SJCRH30 (cell line): ENCODE measurements at regions not wholly inside any gene's neighbourhood (a gene's known extent, or its start where the extent isn't known, plus 50 kb on each side); places are given as distances from the start of the nearest gene placed in this dataset.

Source experiments
- DNase-seq, 2 experiments: peaks; one replicate each; pipeline ENCODE4 v3.0.0-alpha.2; 2015 to 2020
- H3K27ac ChIP-seq: fragments of 250-450 bp; sonication (Bioruptor Pico); 2 replicates; pipeline ENCODE4 v1.5.1; 2020; ENCODE audit warnings: mild to moderate bottlenecking, moderate library complexity
- H3K27me3 ChIP-seq: fragments of 250-450 bp; sonication (Bioruptor Pico); 2 replicates; pipeline ENCODE4 v1.5.1; 2020; ENCODE audit warnings: mild to moderate bottlenecking, moderate library complexity
- H3K36me3 ChIP-seq: fragments of 250-450 bp; sonication (Bioruptor Pico); 2 replicates; pipeline ENCODE4 v1.5.1; 2020; ENCODE audit warnings: mild to moderate bottlenecking, moderate library complexity
- H3K4me1 ChIP-seq: fragments of 250-450 bp; sonication (Bioruptor Pico); 2 replicates; pipeline ENCODE4 v1.5.1; 2020; ENCODE audit warnings: mild to moderate bottlenecking, moderate library complexity
- H3K4me3 ChIP-seq: fragments of 250-450 bp; sonication (Bioruptor Pico); 2 replicates; pipeline ENCODE4 v1.5.1; 2020; ENCODE audit warnings: mild to moderate bottlenecking, moderate library complexity
- H3K9me3 ChIP-seq: fragments of 250-450 bp; sonication (Bioruptor Pico); replicated peaks from 2 replicates; pipeline ENCODE4 v1.5.1; 2020; ENCODE audit warnings: mild to moderate bottlenecking, moderate library complexity

- Histone ChIP-seq H3K27me3 (no peaks in the 10 kb centered on the region), H3K4me1 (no peaks in the 10 kb centered on the region), H3K4me3 (no peak overlapping the region), H3K9me3 (no peaks in the 10 kb centered on the region), H3K36me3 (no peaks in the 10 kb centered on the region), H3K27ac (no peak overlapping the region)
- DNase-seq, result no peak
Measured at GRCh38 chr11:26142891-26143290, 189.0 kb upstream of the ANO3 start.

GRCh38 chr11:26143566-26144290 is 188.2 kb upstream of the ANO3 start:
- Histone ChIP-seq H3K4me3 (no peak overlapping the region), H3K27ac (no peak overlapping the region), H3K9me3 (no peaks in the 10 kb centered on the region), H3K4me1 (no peaks in the 10 kb centered on the region), H3K36me3 (no peaks in the 10 kb centered on the region), H3K27me3 (no peaks in the 10 kb centered on the region)
- no peak for DNase-seq

GRCh38 chr11:26144291-26144690 is 187.6 kb upstream of the ANO3 start:
- Histone ChIP-seq H3K27ac (no peak overlapping the region), H3K4me1 (no peaks in the 10 kb centered on the region), H3K27me3 (no peaks in the 10 kb centered on the region), H3K9me3 (no peaks in the 10 kb centered on the region), H3K4me3 (no peak overlapping the region), H3K36me3 (no peaks in the 10 kb centered on the region)
- DNase-seq, result no peak

- Histone ChIP-seq H3K36me3 (no peaks in the 10 kb centered on the region), H3K4me1 (no peaks in the 10 kb centered on the region), H3K9me3 (no peaks in the 10 kb centered on the region), H3K4me3 (no peak overlapping the region), H3K27ac (no peak overlapping the region), H3K27me3 (no peaks in the 10 kb centered on the region)
- no peak for DNase-seq
Measured at GRCh38 chr11:26144911-26145310, 187.0 kb upstream of the ANO3 start.

- Histone ChIP-seq H3K36me3 (no peaks in the 10 kb centered on the region), H3K9me3 (no peaks in the 10 kb centered on the region)
- no peak for DNase-seq
Measured at GRCh38 chr11:26149585-26149984, 182.3 kb upstream of the ANO3 start.

GRCh38 chr11:26150031-26150430 is 181.9 kb upstream of the ANO3 start:
- Histone ChIP-seq H3K4me3 (no peak overlapping the region), H3K4me1 (no peaks in the 10 kb centered on the region), H3K27me3 (no peaks in the 10 kb centered on the region), H3K36me3 (no peaks in the 10 kb centered on the region), H3K9me3 (no peaks in the 10 kb centered on the region), H3K27ac (no peak overlapping the region)
- no peak for DNase-seq

More at GRCh38 chr11:26149585-26149984, 182.3 kb upstream of the ANO3 start:
- Histone ChIP-seq H3K4me3 (no peak overlapping the region), H3K27ac (no peak overlapping the region), H3K4me1 (no peaks in the 10 kb centered on the region), H3K27me3 (no peaks in the 10 kb centered on the region)

GRCh38 chr11:26158251-26158650 is 173.7 kb upstream of the ANO3 start:
- Histone ChIP-seq H3K27me3 (no peaks in the 10 kb centered on the region), H3K4me1 (no peaks in the 10 kb centered on the region), H3K27ac (no peak overlapping the region), H3K9me3 (no peaks in the 10 kb centered on the region), H3K36me3 (no peaks in the 10 kb centered on the region), H3K4me3 (no peak overlapping the region)
- DNase-seq, result no peak

- Histone ChIP-seq H3K27me3 (no peaks in the 10 kb centered on the region), H3K36me3 (no peaks in the 10 kb centered on the region), H3K9me3 (no peaks in the 10 kb centered on the region), H3K27ac (no peak overlapping the region), H3K4me3 (no peak overlapping the region), H3K4me1 (no peaks in the 10 kb centered on the region)
- DNase-seq, result no peak
Measured at GRCh38 chr11:26162291-26162690, 169.6 kb upstream of the ANO3 start.

- no peak overlapping the region for H3K27ac ChIP-seq
- DNase-seq, result no peak
- H3K27me3 ChIP-seq, result no peaks in the 10 kb centered on the region
- no peaks in the 10 kb centered on the region for H3K36me3 ChIP-seq
- H3K4me3 ChIP-seq, result no peak overlapping the region
- H3K4me1 ChIP-seq, result no peaks in the 10 kb centered on the region
- H3K9me3 ChIP-seq, result no peaks in the 10 kb centered on the region
Measured at GRCh38 chr11:26186389-26186788, 145.5 kb upstream of the ANO3 start.

- Histone ChIP-seq H3K4me1 (no peaks in the 10 kb centered on the region), H3K27ac (no peak overlapping the region), H3K36me3 (no peaks in the 10 kb centered on the region), H3K27me3 (no peaks in the 10 kb centered on the region), H3K4me3 (no peak overlapping the region), H3K9me3 (no peaks in the 10 kb centered on the region)
- DNase-seq, result no peak
Measured at GRCh38 chr11:26187639-26188038, 144.3 kb upstream of the ANO3 start.

- DNase-seq, result no peak
- Histone ChIP-seq H3K4me1 (no peaks in the 10 kb centered on the region), H3K4me3 (no peak overlapping the region)
Measured at GRCh38 chr11:26188554-26188953, 143.4 kb upstream of the ANO3 start.

GRCh38 chr11:26191193-26191592 is 140.7 kb upstream of the ANO3 start:
- Histone ChIP-seq H3K27me3 (no peaks in the 10 kb centered on the region), H3K36me3 (no peaks in the 10 kb centered on the region), H3K4me3 (no peak overlapping the region), H3K9me3 (no peaks in the 10 kb centered on the region), H3K4me1 (no peaks in the 10 kb centered on the region), H3K27ac (no peak overlapping the region)
- DNase-seq, result no peak

More at GRCh38 chr11:26188554-26188953, 143.4 kb upstream of the ANO3 start:
- no peaks in the 10 kb centered on the region for H3K36me3 ChIP-seq
- H3K27me3 ChIP-seq, result no peaks in the 10 kb centered on the region
- no peak overlapping the region for H3K27ac ChIP-seq
- H3K9me3 ChIP-seq, result no peaks in the 10 kb centered on the region

- Histone ChIP-seq H3K27ac (no peak overlapping the region), H3K27me3 (no peaks in the 10 kb centered on the region), H3K4me3 (no peak overlapping the region), H3K9me3 (no peaks in the 10 kb centered on the region), H3K36me3 (no peaks in the 10 kb centered on the region), H3K4me1 (no peaks in the 10 kb centered on the region)
- no peak for DNase-seq
Measured at GRCh38 chr11:26193694-26194365, 138.1 kb upstream of the ANO3 start.

GRCh38 chr11:26194881-26195280 is 137.0 kb upstream of the ANO3 start:
- Histone ChIP-seq H3K36me3 (no peaks in the 10 kb centered on the region), H3K27me3 (no peaks in the 10 kb centered on the region), H3K4me3 (no peak overlapping the region), H3K4me1 (no peaks in the 10 kb centered on the region), H3K9me3 (no peaks in the 10 kb centered on the region), H3K27ac (no peak overlapping the region)
- no peak for DNase-seq

GRCh38 chr11:26198532-26199096 is 133.3 kb upstream of the ANO3 start:
- Histone ChIP-seq H3K9me3 (no peaks in the 10 kb centered on the region), H3K4me3 (no peak overlapping the region), H3K4me1 (no peaks in the 10 kb centered on the region), H3K27ac (no peak overlapping the region), H3K36me3 (no peaks in the 10 kb centered on the region), H3K27me3 (no peaks in the 10 kb centered on the region)
- DNase-seq, result no peak
